Kidney epithelial cell (primary cell): ENCODE measurements at regions not wholly inside any gene's neighbourhood (a gene's known extent, or its start where the extent isn't known, plus 50 kb on each side); places are given as distances from the start of the nearest gene placed in this dataset.

Source experiments
- DNase-seq: peaks from one replicate; pipeline ENCODE4 v3.0.0-alpha.2; 2010; ENCODE audit warnings: low read depth
- H3K27me3 ChIP-seq: 2 replicates; pipeline ENCODE4 v1.6.0; 2011; ENCODE audit warnings: low read length; ENCODE audit not compliant: control insufficient read depth, insufficient read depth
- H3K36me3 ChIP-seq: 2 replicates; pipeline ENCODE4 v1.5.1; 2011; ENCODE audit warnings: low read length; ENCODE audit not compliant: control insufficient read depth, insufficient read depth
- H3K4me3 ChIP-seq: 2 replicates; pipeline ENCODE4 v1.5.1; 2011; ENCODE audit warnings: low read depth, mild to moderate bottlenecking, control low read depth, low read length
- TF ChIP-seq, protein P1 (sequence below): IDR thresholded peaks from 2 replicates; pipeline ENCODE4 v1.5.1; 2011; ENCODE audit warnings: mild to moderate bottlenecking, moderate library complexity, low read length, control low read depth, inconsistent platforms; ENCODE audit not compliant: insufficient read depth, poor library complexity, severe bottlenecking

DNA sequence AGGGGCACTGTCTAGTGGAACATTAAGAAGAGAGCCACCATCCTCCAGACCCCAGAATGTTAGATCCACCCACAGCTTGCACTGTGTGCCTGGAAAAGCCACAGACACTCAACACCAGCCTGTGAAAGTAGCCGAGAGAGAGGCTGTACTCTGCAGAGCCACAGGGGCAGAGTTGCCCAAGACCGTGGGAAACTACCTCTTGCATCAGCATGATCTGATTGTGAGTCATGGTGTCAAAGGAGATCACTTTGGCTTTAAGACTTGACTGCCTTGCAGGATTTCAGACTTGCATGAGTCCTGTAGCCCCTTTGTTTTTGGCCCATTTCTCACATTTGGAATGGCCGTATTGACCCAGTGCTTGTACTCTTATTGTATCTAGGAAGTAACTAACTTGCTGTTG is 115.9 kb upstream of the CCDC179 start:
- TF ChIP-seq, protein P1, sequence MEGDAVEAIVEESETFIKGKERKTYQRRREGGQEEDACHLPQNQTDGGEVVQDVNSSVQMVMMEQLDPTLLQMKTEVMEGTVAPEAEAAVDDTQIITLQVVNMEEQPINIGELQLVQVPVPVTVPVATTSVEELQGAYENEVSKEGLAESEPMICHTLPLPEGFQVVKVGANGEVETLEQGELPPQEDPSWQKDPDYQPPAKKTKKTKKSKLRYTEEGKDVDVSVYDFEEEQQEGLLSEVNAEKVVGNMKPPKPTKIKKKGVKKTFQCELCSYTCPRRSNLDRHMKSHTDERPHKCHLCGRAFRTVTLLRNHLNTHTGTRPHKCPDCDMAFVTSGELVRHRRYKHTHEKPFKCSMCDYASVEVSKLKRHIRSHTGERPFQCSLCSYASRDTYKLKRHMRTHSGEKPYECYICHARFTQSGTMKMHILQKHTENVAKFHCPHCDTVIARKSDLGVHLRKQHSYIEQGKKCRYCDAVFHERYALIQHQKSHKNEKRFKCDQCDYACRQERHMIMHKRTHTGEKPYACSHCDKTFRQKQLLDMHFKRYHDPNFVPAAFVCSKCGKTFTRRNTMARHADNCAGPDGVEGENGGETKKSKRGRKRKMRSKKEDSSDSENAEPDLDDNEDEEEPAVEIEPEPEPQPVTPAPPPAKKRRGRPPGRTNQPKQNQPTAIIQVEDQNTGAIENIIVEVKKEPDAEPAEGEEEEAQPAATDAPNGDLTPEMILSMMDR = no peak

DNA sequence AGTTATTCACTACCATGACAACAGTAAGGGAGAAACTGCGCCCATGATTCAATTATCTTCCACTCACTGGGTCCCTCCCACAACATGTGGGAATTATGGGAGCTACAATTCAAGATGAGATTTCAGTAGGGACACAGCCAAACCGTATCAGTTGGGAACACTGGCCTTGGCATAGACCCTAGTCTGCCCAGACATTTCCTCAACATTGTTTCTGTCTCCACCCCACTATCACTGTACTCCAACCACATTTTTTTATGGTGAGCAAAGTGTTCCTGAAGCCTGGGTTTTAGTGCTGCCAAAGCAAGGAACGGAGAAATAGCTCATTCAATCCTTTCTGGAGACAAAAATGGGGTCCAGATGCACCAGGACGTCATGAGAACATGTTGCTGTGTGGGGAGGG is 122.6 kb upstream of the CCDC179 start:
- TF ChIP-seq, protein P1 = no peak
- no peaks in the 10 kb centered on the region for H3K36me3 ChIP-seq

More for the DNA sequence above, 115.9 kb upstream of the CCDC179 start:
- Histone ChIP-seq H3K27me3 (no peaks in the 10 kb centered on the region), H3K36me3 (no peaks in the 10 kb centered on the region), H3K4me3 (no peak overlapping the region)
- peak; percentile 65 for DNase-seq

DNA sequence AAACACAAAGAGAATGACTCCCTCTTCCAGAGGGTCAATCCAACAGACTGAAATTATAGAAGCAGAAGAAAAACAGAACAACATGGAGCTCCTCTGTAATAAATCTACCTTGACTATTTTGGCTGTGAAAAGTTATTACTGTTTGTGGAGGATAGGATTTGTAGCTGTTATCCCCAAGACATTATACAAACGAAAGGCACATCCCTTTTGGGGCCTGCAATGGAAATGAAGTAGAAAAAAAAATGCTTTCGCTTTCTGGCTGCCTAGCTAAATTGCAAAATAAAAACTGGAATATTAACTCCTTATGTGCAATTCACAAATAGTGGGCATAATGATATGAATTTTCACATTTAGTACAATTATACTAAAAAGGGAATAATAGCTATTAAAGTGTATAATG is 123.8 kb upstream of the CCDC179 start:
- Histone ChIP-seq H3K27me3 (no peaks in the 10 kb centered on the region), H3K36me3 (no peaks in the 10 kb centered on the region), H3K4me3 (no peak overlapping the region)
- TF ChIP-seq, protein P1 = no peak
- no peak for DNase-seq

More for the DNA sequence above, 122.6 kb upstream of the CCDC179 start:
- DNase-seq = no peak
- Histone ChIP-seq H3K4me3 (no peak overlapping the region), H3K27me3 (no peaks in the 10 kb centered on the region)

DNA sequence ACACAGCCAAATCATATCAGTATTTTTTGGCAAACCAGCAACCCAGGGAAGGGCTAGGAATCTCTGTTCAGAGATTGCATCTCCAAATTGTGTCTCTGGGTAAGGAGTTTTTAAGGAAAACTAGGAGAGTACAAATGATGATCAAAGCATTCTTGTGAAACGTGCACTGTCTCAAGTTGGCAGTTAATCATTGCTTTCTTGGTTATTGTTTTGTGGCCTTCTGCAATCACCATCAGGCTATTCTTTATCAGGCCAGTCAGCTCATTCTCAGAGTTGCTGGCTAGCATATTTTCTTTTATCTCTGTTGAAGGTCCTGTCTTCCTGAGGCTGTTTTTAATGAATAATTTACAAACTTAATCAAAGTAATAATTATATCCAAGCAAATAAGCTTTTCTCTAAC is 129.1 kb upstream of the CCDC179 start:
- no peak for DNase-seq
- TF ChIP-seq, protein P1 = no peak
- Histone ChIP-seq H3K36me3 (no peaks in the 10 kb centered on the region), H3K27me3 (no peaks in the 10 kb centered on the region), H3K4me3 (no peak overlapping the region)

DNA sequence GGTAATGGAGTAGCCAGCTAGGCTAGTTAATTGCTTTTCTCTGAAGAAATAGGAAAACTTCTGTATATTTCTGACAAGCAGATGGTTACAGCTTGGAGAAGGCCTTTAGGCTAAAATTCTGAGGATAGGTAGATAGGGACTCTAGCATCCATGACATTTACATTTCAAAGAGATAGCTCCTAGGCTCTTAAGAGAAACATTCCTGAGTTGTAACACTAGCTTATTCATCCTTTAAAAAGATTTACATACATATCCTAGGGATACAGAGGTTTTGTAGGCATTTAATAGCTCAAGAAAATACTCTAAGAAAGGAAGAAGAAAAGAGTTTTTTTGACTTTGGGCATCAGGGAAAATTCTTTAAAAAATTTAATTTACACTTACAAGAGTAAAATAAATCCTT is 130.9 kb upstream of the CCDC179 start:
- Histone ChIP-seq H3K4me3 (no peak overlapping the region), H3K36me3 (no peaks in the 10 kb centered on the region), H3K27me3 (no peaks in the 10 kb centered on the region)
- TF ChIP-seq, protein P1 = no peak
- no peak for DNase-seq

GRCh38 chr11:23006730-23007129 is 146.5 kb upstream of the CCDC179 start:
- no peak for DNase-seq
- TF ChIP-seq, protein P1 = no peak
- Histone ChIP-seq H3K36me3 (no peaks in the 10 kb centered on the region), H3K27me3 (no peaks in the 10 kb centered on the region), H3K4me3 (no peak overlapping the region)
